ENCODE measurements at regions not wholly inside any gene's neighbourhood (a gene's known extent, or its start where the extent isn't known, plus 50 kb on each side); places are given as distances from the start of the nearest gene placed in this dataset.
A peak's percentile ranks its signal among the peaks of the same experiment; 100 is the strongest.

DNA sequence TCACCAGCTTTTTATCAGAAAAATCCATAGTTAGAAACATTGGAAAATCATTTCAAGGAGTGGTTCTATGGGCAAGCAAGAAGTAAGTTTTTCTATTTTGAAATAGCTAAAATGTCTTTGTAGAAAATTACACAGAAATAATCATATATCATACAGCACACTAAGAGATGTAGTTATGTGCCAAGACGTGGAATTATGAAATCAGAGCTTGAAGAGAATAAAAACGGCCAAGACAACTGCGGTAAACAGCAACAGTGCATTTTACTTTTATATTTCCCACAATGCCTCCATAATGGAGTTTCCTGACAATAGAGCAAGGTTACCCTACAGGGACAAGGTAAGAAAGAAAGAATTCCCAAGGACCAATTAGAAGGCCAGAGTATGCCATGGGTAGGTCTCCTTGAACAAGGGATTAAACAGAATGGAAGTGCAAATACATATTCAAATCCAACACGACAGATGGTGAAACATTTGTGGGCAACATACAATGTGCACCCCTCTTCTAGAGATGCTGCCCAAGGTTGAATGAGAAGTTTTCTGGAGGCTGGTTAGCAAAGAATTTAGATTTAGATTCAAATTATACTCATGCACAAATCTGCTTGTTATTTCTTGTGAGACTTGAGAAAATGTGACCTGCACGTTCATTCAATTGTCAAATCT is 76.1 kb upstream of the BTG1 start:
- Histone ChIP-seq H3K4me3 (no peak overlapping the region), H3K36me3 (no peaks in the 10 kb centered on the region), H3K27ac (no peak overlapping the region), H3K27me3 (no peaks in the 10 kb centered on the region), H3K4me1 (peaks cover 0 to 26% (median under 1%) of the 10 kb centered on the region in 12 donors), H3K9me3 (no peaks in the 10 kb centered on the region)
- intact Hi-C loops (cut with DNase I): no loop called here
- DNase-seq (no peak), ATAC-seq (no peak)
- no peak for TF ChIP-seq POLR2A (IDR thresholded peaks at IDR 0.05)
- TF ChIP-seq, protein P1, sequence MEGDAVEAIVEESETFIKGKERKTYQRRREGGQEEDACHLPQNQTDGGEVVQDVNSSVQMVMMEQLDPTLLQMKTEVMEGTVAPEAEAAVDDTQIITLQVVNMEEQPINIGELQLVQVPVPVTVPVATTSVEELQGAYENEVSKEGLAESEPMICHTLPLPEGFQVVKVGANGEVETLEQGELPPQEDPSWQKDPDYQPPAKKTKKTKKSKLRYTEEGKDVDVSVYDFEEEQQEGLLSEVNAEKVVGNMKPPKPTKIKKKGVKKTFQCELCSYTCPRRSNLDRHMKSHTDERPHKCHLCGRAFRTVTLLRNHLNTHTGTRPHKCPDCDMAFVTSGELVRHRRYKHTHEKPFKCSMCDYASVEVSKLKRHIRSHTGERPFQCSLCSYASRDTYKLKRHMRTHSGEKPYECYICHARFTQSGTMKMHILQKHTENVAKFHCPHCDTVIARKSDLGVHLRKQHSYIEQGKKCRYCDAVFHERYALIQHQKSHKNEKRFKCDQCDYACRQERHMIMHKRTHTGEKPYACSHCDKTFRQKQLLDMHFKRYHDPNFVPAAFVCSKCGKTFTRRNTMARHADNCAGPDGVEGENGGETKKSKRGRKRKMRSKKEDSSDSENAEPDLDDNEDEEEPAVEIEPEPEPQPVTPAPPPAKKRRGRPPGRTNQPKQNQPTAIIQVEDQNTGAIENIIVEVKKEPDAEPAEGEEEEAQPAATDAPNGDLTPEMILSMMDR (IDR thresholded peaks at IDR 0.05): no peak
- WGBS, 4 donors: 82 to 93% (median 92%) methylated on average over 5 of the region's 5 CpGs

DNA sequence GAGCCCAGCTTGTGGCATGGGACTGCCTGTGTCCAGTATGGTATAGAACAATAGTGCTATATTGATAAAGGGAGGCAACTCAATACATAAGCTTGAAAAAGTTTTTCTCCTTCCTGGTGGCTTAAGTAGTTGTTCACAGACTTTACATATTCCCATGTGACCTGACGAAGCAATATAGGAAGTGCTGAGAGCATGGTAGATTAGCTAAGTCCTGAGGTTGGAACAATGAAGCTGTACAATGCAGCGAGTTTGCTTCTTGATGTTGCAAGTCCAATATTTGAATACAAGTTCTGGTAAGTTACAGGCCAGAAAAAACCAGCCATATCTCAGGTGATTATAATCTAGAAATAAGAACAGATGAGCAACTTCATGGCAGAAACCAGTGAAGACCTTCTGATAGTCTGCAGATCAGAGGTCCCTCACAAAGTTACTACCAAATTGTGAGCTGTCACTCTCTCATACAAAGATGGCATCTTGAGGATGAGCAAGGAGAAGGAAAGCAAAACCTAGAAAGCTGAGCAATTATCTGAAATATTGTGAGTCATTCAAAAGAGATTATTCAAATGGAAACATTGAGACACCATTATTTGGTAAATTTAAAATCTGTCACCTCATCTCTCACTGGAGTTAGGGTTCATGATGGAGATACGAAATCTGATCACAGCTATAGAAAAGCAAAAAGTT is 72.9 kb upstream of the BTG1 start:
- no peaks in the 10 kb centered on the region for H3K36me3 ChIP-seq
- peak overlapping the region in 1 of 12 donors; percentile 75 for H3K27ac ChIP-seq
- DNase-seq (no peak), ATAC-seq (peak in 1 of 4 donors; percentile 44)
- H3K4me1 ChIP-seq: peaks cover 0 to 27% (median 2%) of the 10 kb centered on the region in 12 donors
- intact Hi-C loops (cut with DNase I): loop anchor here in 1 of 10 donors (5.0 kb wide), 1 partner anchor 71 kb away; the partner anchor contains the start of gene BTG1
- H3K27me3 ChIP-seq: no peaks in the 10 kb centered on the region
- no peaks in the 10 kb centered on the region for H3K9me3 ChIP-seq
- TF ChIP-seq, protein P1 (IDR thresholded peaks at IDR 0.05): no peak
- no peak for TF ChIP-seq POLR2A (IDR thresholded peaks at IDR 0.05)
- 90 to 98% (median 92%) methylated on average over 3 of the region's 3 CpGs for whole genome bisulfite sequencing, 4 donors
- no peak overlapping the region for H3K4me3 ChIP-seq

DNA sequence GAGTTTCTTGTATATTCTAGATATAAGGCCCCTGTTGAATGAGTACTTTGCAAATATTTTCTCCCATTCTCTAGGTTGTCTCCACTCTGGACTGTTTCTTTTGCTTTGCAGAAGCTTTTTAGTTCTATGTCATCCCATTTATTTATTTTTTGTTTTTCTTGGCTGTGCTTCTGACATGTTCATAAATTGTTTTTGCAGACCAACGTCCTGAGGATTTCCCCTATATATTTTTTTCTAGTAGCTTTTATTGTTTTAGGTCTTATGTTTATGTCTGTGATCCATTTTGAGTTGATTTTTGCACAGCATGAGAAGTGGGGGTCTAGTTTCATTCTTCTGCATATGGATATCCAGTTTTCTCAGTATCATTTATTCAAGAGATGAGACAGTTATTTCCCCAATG is 70.4 kb upstream of the BTG1 start:
- peaks cover 0 to 32% (median 2%) of the 10 kb centered on the region in 12 donors for H3K4me1 ChIP-seq
- intact Hi-C loops (cut with DNase I): loop anchor here in 1 of 10 donors (5.0 kb wide), 1 partner anchor 69 kb away; the partner anchor contains the start of gene BTG1
- H3K27me3 ChIP-seq: no peaks in the 10 kb centered on the region
- no peak for TF ChIP-seq POLR2A (IDR thresholded peaks at IDR 0.05)
- TF ChIP-seq, protein P1 (IDR thresholded peaks at IDR 0.05): no peak
- no peak for ATAC-seq
- no peak for DNase-seq
- peaks cover 0 to 3% (median 0%) of the 10 kb centered on the region in 12 donors for H3K9me3 ChIP-seq
- WGBS, 4 donors: 26 to 57% (median 34%) methylated on average over 1 of the region's 1 CpG
- no peak overlapping the region for H3K27ac ChIP-seq
- H3K4me3 ChIP-seq: no peak overlapping the region
- no peaks in the 10 kb centered on the region for H3K36me3 ChIP-seq

DNA sequence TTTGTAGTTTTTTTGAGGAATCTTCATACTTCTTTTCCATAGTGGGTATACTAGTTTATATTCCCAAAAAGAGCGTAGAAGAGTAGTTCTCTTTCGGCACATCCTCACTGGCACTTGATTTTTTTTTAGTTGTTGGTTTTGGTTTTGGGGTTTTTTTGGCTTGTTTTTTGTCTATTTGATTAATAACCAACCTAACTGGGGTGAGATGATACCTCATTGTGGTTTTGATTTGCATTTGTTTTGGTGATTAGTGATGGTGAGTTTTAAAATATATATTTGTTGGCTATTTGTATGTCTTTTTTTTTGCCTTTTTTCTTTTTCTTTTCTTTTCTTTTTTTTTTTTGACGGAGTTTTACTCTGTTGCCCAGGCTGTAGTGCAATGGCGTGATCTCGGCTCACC is 69.7 kb upstream of the BTG1 start:
- no peaks in the 10 kb centered on the region for H3K36me3 ChIP-seq
- DNase-seq (no peak), ATAC-seq (no peak)
- H3K9me3 ChIP-seq: peaks cover 0 to 10% (median 0%) of the 10 kb centered on the region in 12 donors
- intact Hi-C loops (cut with DNase I): loop anchor here in 1 of 10 donors (5.0 kb wide), 1 partner anchor 68 kb away; the partner anchor contains the start of gene BTG1
- no peaks in the 10 kb centered on the region for H3K27me3 ChIP-seq
- TF ChIP-seq POLR2A (IDR thresholded peaks at IDR 0.05): no peak
- TF ChIP-seq, protein P1 (IDR thresholded peaks at IDR 0.05): no peak
- no peak overlapping the region for H3K4me3 ChIP-seq
- H3K27ac ChIP-seq: no peak overlapping the region
- WGBS, 4 donors: 96 to 98% (median 97%) methylated on average over 5 of the region's 5 CpGs
- H3K4me1 ChIP-seq: peaks cover 0 to 32% (median 2%) of the 10 kb centered on the region in 12 donors

Measured in heart left ventricle (tissue), 16 donors.